GM19351 (cell line): ENCODE measurements at regions not wholly inside any gene's neighbourhood (a gene's known extent, or its start where the extent isn't known, plus 50 kb on each side); places are given as distances from the start of the nearest gene placed in this dataset.
"Not testable (repeated sequence)": the region's sequence is repeated elsewhere in the genome, so short reads cannot be mapped to it uniquely, and the experiment has no call there.

Experiments used
- ATAC-seq: cut with Tn5 transposase; IDR thresholded peaks from one replicate; pipeline ENCODE4 v1.9.1; 2021; ENCODE audit warnings: mild to moderate bottlenecking, moderate library complexity; ENCODE audit not compliant: unreplicated experiment

DNA sequence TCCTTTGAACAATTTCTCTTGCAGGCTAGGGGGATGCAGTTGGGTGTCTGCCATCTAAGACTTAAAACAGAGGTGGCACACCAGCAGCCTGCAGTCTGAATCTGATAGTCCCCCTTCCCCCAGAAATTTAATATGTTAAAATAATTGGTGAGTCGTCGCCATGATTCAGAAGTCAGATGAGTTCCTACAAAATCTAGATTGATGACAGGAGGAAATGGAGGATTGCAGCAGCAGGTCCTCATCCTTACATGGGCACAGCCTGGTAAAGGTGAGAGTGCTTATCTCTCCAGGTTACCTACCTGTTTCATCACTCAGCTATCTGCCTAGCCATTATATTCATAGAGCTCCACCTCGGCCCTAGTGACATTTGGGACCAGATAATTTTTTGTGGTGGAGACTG is 112.3 kb downstream of the PCSK1 start:
- ATAC-seq: no peak

DNA sequence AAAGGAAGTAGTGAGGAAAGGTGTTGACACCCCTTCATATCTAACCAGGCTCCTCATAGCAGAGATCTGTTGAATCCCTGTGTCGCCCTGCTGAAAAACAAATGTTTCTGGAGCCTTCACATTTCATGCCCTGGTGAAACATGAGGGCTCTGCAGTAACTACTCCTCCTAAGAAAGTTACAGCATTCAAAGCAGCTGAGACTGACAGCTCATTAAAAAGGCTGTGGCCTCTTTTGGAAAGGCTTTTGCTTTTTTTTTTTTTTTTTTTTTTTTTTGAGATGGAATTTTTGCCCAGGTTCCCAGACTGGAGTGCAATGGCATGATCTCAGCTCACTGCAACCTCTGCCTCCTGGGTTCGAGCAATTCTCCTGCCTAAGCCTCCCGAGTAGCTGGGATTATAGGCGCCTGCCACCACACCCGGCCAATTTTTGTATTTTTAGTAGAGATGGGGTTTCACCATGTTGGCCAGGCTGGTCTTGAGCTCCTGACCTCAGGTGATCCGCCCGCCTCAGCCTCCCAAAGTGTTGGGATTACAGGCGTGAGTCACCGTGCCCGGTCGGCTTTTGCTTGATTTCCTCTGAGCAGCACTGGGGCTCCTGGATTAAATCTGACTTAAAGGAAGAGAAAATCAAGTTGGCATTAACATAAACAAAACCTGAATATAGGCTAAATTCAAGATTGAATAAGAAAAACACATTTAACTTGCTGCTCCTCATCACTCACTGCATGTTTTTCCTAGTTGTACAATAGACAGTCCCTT is 112.9 kb downstream of the PCSK1 start:
- ATAC-seq: not testable (repeated sequence)

DNA sequence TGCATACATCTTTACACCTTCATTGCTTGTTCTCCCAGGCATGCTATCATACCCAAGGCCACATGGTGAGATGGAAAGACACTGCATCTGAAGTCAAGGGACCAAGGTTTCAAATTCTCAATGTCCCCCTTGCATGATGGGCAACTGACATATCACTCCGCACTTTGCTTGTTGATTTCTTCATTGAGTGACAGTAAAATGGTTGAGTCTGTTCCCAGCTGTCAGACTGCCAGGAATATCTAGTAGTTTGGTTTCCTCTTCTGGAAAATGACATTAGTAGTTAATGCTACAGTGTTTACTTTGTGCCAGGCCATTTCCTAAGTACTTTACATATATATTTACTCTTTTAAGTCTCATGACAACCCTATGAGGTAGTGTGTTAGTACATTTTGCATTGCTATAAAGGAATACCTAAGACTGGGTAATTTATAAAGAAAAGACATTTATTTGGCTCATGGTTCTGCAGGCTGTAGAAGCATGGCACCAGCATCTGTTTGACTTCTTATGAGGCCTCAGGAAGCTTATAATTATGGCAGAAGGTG is 114.4 kb downstream of the PCSK1 start:
- no peak for ATAC-seq

DNA sequence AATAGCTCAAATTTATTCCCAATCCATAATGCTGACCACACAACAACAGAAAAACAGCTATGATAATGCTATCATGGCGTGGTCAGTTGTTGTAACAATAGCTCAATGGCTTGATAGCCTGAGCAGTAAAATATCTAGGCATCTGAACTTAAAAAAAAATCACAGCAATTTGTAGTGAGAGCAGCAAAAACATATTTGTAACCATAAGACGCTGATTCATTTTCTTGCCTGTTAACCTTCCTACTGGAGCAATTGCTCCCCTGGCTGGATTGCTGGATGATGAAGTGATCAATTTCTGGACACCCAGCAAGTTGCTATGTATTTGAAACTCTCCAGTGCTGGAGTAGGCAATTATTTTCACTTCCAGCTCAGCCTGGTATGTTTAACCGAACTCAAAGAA is 115.1 kb downstream of the PCSK1 start:
- ATAC-seq: no peak

DNA sequence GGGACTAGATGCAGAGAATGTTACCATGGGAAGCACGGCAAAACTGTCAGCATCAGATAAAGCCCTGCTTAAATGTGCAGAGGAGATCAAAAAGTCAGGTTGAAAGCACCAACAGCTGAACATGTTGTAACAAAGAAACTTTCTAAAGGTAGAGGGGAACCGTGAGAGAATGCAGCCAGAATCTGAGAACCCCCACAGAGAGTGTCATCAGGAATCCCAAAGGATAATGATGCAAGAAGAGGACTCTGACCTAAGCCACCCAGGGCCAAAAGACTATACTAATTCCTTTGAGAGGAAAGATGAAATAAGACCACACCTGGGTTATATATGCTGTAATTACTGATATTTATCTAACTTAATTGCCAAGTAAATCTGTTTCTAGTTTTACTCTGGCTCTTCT is 116.6 kb downstream of the PCSK1 start:
- no peak for ATAC-seq

DNA sequence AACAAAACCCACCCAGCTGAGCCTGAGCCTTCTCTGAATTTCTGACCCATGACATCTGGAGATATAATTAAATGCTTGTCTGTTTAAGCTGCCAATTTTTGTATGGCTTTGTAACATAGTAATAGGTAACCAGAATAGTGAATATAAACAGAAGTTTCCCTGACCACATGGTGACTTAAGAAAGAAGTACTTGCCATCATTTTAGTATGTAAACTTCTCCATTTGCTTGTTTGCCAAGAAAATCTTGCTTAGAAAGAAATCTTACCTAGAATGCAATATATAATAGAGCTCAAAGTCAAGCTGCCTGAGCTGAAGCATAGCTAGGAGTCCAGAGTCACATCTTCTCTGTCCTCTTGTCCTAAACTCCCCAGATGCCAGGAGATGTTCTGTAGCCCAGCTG is 117.0 kb downstream of the PCSK1 start:
- ATAC-seq: no peak

DNA sequence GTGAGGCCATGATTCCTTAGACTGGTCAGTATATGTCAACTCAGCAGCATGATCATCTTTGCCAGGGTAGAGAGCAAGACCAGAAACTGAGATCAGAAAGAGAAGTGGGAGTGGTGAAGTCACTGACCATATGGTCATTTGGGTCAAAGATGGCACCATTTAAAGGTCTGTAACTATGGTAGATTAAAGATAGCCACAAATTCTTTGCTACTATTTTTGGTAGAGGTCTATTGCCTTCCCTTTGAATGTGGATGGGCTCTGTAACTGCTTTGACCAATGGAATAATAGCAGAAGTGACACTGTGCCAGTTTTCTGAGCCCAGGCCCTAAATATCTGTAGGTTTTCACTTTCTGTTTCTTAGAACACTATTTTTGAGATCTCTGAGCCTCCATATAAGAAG is 117.6 kb downstream of the PCSK1 start:
- peak; percentile 79 for ATAC-seq

DNA sequence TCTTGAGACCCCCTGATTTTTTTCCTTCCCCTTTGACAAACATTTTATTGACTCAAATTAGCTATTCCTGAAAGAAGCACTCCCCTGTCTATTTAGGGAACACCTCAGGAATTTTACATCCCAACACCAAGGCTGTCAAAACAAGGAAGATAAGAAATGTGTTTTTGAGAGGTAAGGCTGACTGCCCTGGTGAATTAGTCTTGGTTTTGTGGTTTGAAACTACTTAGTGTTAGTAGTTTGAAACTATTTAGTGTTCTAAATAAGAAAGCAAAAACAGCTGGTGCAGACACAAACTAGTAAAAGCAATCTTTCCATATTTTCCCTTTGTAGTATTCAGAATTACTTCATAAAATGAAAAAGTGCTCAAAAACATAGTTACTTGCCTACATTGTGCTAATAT is 120.7 kb downstream of the PCSK1 start:
- no peak for ATAC-seq

DNA sequence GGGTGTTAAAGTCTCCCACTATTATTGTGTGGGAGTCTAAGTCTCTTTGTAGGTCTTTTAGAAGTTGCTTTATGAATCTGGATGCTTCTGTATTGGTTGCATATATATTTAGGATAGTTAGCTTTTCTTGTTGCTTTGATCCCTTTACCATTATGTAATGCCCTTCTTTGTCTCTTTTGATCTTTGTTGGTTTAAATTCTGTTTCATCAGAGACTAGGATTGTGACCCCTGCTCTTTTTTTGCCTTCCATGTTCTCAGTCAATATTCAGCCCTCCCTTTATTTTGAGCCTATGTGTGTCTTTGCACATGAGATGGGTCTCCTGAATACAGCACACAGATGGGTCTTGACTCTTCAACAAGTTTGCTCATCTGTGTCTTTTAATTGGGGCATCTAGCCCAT is 126.0 kb downstream of the PCSK1 start:
- not testable (repeated sequence) for ATAC-seq

DNA sequence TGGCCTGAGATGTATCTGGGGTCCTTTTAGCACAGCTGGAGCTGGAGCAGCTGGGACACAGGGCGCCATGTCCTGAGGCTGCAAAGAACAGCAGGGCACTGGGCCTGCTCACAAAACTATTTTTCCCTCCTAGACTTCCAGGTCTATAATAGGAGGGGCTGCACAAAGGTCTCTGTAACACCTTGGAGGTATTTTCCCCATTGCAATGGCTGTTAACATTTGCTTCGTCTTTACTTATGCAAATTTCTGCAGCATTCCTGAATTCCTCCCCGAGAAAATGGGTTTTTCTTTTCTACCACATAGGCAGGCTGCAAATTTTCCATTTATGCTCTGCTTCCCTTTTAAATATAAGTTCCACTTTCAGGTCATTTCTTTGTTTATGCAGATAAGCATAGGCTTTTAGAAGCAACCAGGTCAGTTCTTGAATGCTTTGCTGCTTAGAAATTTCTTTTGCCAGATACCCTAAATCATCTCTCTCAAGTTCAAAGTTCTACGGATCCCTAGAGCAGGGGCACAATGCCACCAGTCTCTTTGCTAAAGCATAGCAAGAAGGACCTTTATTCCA is 130.8 kb downstream of the PCSK1 start:
- ATAC-seq: no peak

DNA sequence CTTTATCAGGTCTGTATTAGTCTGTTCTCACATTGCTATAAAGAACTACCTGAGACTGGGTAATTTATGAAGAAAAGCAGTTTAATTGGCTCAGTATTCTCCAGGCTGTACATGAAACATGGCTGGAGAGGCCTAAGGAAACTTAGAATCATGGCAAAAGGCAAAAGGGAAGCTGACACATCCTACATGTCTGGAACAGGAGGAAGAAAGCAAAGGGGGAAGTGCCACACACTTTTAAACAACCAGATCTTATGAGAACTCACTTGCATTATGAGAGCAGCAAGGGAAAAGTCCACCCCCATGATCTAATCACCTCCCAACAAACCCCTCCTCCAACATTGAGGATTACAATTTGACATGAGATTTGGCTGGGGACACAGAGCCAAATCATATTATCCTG is 132.1 kb downstream of the PCSK1 start:
- no peak for ATAC-seq

DNA sequence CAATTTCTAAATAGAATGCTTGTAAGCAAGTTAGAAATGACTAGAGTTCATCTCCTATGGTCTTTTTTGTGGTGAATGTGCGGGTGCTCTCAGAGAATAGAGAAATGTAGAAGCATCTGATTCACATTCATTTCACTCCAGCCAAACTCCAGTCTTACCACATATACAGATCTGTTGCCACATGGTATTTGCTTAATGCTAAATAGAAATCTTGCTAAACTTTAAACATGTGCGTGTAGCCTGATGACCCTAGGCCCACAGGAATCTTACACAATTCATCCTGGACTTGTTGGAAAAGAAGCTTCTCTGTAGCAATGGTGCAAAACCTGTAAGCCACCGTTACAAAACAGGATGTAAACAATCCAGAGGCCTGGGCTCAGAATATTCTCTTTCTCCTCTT is 135.2 kb downstream of the PCSK1 start:
- no peak for ATAC-seq

DNA sequence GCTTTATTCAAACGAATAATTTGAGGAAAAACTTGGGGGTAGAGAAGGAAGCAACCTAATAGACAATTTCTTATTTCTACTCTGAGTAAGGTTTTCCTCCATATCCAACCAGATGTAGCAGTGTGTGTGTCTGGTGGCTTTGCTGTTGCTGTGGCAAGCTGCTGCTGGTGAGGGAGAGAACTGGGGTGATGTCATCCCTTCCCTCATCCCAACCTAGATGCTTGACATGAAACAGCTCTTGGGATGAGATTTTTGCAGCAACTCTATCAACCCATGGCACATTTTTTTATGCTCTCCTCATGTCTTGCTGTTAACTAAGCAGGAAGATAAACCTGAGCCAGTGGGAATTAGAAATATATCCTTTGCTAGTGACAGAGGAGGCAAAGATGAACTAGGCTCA is 135.8 kb downstream of the PCSK1 start:
- no peak for ATAC-seq

DNA sequence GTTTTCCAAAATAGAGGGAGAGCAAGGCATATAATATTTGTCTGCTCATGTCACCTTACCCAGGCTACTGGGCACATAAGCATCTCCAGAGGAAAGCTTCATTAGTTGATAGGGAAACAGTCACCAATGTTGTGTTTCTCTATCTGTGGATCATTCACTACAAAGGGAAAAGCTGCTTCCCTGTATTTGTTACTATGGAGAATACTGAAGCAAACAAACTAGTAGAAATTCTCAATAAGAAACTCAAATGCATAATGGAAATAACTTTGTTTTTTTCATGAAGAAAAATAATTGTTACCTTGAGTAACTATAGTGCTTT is 138.2 kb downstream of the PCSK1 start:
- ATAC-seq: no peak

DNA sequence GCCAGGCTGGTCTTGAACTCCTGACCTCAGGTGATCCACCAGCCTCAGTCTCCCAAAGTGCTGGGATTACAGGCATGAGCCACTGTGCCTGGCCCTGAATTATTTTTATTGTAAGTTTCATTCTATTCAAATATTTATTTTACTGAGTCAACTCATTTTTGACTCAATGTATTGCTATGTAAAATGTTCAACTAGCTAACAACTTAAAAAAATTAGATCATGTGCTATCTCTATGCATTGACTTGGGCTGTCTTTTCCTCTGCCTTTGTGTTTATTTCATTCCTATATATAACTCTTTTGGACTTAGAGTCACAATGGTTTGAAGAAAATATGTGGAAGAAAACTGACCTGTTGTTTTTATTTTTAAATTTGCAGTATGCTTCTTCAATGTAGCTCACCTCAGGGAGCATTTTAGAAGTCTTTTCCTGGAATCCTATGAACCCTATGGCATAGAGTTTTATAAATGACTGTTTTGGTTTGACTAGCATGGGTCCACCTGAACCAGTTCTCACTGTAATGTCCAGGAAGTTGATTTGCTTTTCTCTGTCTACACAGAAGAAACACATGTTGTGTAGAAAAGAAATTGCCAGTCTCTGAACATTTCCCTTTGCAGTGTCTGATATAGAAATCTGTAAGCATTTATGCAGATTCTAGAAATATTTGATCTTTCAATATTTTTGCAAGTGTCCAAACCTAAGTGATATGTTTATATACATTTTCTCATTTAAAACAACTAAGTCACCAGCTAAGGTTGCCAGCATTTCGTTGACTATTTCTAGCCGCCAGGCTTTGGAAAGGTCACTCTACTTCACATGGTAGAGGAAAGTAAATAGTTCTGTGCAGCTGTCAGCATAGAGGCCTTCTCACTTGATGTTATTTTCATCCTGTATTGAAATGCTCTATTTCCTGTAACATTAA is 138.8 kb downstream of the PCSK1 start:
- no peak for ATAC-seq

DNA sequence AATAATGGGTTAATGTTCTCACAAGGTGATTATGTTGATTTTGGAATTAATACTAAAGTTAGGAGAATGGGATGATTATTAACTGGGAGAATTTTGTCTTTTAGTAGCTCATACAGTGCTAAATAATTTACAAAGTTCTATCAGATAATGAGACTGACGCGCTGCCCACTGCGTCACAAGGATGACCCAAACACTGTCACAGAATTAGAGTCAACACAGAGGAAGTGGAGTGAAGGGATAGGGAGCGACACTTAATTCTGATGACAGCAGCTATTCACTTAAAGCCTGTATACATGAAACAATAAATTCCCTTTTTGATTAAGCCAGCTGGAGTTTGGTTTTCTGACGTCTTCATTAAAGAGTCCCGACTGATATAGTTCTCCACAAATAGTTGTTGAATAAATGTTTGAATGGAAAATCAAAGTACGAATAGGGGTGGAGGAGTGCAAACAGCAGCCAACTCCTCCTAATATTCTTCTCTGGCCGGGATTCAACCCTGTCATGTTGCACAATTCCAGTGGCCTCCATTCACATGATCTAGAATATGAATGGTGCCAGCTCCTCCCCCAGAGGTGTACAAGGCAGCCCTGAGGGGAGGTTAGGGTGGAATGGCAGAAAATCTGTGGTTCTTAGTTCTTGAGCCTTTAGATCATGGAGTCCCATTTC is 140.3 kb downstream of the PCSK1 start:
- no peak for ATAC-seq

DNA sequence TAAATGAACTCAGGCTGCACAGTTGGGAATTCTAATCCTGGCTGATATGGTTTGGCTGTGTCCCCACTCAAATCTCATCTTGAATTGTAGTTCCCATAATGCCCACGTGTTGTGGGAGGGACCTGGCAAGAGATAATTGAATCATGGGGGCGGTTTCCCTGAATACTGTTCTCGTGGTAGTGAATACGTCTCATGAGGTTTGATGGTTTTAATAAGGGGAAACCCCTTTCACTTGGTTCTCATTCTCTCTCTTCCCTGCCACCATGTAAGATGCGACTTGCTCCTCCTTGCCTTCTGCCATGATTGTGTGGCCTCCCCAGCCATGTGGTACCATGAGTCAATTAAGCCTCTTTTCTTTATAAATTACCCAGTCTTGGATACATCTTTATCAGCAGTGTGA is 143.8 kb downstream of the PCSK1 start:
- ATAC-seq: not testable (repeated sequence)

DNA sequence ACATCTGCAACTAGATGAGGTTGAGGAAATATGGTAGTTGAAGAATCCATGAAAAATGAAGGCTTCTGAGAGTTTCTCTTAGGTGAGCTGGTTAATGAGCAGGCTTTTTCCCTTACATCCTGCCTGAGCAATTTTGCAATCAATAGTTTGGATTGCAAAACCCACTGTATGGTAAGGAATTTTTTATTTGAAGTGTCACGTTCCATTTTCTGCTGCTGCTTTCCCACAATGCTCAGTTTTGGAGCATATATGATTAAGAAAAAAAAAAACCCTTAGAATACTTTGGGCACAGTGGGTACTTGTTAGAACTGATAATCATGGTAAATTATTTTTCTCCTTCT is 144.2 kb downstream of the PCSK1 start:
- no peak for ATAC-seq

DNA sequence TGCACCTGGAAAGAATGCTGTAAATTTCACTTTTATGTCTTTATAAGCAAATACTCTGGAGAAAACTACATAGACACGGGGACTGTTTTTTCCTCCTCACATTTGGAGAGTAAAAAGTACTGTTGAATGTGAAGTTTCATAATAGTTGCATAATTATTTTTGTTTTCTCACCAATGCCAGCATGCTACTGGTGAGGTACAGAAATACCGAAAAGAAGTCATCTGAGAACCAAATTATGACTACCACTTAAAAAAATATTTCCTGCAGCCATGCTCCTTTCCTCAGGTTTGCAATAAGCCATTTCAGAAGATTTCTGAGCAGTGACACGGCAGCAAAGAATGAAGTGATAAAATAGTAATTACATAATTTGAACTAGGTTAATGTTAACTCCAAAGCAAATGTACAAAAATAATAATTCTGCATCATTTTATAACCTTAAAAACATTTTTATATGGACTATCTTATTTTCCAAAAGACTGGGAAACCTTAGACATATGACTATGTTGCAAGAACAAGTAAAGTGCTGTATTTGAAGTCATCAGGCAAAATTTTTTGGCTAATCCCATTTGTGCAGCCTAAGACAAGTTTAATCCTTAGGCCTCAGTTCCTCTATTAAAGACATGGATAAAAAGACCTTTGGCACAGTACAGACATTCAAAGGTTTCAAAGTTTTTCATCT is 144.7 kb downstream of the PCSK1 start:
- ATAC-seq: no peak

DNA sequence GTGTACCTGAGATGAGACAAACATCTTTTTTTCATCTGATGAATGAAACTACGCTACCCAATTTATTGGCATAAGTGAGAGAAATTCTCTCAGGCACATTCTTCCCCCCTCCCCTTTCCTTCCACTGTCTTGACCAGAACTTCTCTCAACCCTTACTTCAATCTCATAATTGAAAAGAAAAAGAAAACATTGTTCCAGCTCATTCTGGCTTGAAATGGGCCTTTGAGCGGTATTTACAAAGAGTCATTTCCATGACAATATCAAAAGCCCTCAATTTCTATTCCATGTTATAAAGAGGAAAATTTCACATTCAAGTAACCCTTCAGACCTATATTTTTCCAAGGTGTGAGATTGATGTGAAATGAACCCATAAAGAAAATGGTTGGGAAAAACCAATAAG is 145.9 kb downstream of the PCSK1 start:
- ATAC-seq: no peak

DNA sequence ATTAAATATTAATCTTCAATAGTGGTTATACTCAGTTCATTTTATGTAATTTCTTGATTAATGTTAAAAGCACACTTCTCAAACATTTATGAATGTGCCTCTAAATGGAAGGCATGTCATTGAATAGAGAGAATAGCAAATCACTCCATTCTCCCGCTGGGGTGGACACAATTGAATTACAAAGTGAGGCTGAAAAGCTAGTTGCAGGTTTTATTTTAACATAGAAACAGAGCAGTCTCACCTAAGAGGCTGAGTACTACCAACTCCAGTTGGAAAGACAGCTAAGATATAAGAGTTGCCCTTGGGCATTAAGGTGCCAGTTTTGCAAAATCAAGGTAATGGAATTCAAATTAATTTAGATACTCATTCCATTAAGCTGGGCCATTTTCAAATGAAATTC is 147.2 kb downstream of the PCSK1 start:
- no peak for ATAC-seq
